Right kidney (tissue), 1 donor: ENCODE measurements at regions not wholly inside any gene's neighbourhood (a gene's known extent, or its start where the extent isn't known, plus 50 kb on each side); places are given as distances from the start of the nearest gene placed in this dataset.

Source experiments
- DNase-seq: peaks from one replicate; pipeline ENCODE4 v3.0.0-alpha.2; 2016

GRCh38 chr11:81159900-81160299 lies 1573.8 kb downstream of the FAM181B start:
- DNase-seq = no peak

- DNase-seq = no peak
Measured at GRCh38 chr11:81135570-81135969, 1598.1 kb downstream of the FAM181B start.

GRCh38 chr11:81129618-81130017 lies 1604.0 kb downstream of the FAM181B start:
- DNase-seq = no peak

DNA sequence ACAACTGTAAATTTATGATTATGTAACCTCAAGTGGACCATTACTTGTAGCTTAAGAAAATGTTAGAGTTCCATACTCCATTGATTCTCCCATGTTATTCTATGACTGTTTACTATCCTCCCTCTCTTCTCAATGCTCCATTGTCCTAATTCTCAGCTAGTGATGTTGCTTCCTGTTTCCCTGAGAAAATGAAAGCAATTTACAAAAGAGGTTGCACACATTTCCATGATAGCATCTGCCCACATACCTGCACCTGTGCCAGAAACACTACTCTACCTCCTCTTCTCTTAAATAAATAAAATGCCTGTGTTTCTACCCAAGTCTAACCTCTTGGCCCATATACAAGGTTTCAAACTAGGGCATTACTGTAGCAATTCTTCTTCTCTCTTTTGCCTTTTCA lies 1620.9 kb downstream of the FAM181B start:
- no peak for DNase-seq

DNA sequence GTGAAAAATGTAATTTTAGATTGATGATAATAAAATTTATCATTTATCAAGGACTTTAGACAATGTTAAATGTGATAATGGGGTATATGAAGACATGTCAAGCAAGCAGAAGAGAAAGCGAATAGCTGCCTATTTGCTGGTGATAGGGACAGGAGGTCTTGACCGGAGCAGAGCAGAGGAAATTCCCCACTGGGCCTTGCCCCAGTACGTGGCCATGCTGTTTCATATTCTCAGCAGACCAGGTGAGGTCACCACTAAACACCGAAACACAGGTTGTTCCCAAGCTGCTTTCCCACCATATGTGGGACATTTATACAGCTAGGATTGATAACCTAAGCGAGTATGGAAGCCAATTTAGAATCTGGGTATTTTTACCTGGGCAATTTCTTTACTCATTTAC lies 1629.6 kb downstream of the FAM181B start:
- no peak for DNase-seq

DNA sequence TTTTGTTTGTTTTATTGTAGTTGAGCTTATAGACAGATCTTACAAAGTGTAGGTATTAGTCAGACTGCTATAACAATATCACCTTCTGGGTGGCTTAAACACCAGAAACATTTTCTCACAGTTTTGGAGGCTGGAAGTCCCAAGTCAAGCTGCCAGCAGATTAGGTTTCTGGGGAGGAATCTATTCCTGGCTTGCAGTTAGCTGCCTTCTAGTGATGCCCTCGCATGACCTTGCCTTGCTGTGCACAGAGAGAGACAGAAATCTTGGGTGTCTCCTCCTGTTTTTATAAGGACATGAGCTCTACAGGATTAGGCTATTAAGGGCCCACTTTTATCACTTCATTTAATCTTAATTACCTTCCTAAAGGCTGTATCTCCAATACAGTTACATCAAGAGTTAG lies 1635.2 kb downstream of the FAM181B start:
- no peak for DNase-seq

DNA sequence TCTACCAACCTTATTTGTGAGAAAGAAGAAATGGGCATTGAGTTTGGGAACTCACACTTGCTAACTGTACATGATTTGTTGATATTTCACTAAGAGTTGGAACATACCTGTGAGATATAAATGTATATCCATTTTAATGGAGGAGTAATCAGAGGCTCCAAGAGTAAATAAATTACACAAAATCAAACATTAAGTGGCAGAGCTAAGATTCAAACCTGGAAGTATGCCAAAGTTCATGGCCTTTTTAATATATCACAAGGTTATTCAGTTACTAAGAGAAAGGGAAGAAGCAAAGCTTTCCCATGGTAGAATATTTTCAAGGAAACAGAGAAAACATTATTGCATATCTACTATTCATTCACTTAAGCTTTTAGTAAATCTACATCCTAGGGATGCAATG lies 1641.1 kb downstream of the FAM181B start:
- DNase-seq = no peak

- DNase-seq = no peak
Measured at GRCh38 chr11:81089242-81089641, 1644.4 kb downstream of the FAM181B start.

DNA sequence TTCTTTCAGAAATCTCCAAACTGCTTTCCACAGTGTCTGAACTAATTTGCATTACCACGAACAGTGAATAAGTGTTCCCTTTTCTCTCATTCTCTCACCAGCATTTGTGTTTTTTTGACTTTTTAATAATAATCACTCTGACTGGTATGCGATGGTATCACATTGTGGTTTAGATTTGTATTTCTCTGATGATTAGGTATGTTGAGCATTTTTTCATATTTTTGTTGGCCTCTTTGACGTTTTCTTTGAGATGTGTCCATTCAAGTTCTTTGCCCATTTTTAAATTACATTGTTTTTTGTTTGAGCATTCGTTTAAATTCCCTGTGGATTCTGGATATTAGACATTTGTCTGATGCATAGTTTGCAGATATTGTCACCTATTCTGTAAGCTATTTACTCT lies 1639.6 kb upstream of the TENM4 start:
- no peak for DNase-seq

GRCh38 chr11:81072273-81072672 lies 1631.4 kb upstream of the TENM4 start:
- no peak for DNase-seq

DNA sequence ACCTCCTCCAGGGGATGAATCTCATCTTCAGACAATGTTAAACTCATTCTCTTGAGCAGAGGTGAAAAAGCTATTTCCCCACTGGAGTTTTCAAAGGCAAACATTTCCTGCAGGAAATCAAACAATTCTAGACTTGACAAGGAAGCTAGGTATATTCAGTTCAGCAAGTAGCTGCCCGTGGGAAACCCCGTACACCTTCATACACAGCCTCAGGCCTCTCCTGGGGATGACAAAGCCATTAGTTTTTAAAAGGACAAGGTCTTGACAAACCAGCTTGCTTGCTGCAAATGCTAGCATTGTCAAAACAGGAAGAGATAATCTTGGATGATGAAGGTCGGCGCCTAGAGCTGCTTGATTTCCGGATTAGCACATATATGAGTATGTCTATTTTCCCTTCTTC lies 1630.8 kb upstream of the TENM4 start:
- no peak for DNase-seq

DNA sequence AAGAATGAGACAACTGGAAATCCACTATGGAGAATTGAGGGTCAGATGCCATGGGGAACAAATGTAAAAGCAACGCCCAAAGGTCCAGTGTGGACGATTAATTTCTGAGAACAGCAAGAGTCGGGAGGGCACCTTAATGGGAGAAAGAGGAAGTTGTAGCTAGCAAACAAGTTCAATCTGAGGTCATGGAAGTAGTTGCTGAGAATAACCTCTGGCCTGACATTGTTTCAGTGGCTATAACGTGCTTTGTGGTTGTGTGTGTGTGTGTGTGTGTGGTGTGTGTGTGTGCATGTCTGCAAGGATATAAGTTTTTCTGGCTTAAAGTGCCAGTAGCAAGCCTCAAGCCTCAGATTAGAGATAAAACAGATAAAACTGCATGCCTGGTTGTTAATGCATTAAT lies 1630.1 kb upstream of the TENM4 start:
- no peak for DNase-seq

DNA sequence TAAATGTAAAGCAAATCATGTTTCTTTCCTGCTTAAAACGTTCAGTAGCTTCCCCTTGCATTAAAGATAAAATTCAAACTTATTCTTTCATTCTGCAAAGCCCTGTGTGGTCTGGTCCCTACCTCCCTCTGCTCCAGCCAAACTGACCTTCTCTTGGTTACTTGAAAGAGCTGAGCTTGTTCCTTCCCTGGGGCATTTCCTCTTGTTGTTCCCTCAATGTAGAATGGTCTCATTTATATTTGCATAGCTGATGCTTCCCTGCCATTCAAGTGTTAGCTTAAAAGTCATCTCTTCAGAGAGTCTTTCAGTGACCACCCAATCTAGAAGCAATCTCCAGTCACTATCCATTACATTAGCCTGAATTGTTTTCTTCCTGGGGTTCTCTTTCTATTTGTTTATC lies 1618.5 kb upstream of the TENM4 start:
- DNase-seq = no peak

- DNase-seq = no peak
Measured at GRCh38 chr11:81052344-81053158, 1611.7 kb upstream of the TENM4 start.

- no peak for DNase-seq
Measured at GRCh38 chr11:81039916-81040524, 1599.2 kb upstream of the TENM4 start.

GRCh38 chr11:81036168-81036870 lies 1595.5 kb upstream of the TENM4 start:
- DNase-seq = no peak

DNA sequence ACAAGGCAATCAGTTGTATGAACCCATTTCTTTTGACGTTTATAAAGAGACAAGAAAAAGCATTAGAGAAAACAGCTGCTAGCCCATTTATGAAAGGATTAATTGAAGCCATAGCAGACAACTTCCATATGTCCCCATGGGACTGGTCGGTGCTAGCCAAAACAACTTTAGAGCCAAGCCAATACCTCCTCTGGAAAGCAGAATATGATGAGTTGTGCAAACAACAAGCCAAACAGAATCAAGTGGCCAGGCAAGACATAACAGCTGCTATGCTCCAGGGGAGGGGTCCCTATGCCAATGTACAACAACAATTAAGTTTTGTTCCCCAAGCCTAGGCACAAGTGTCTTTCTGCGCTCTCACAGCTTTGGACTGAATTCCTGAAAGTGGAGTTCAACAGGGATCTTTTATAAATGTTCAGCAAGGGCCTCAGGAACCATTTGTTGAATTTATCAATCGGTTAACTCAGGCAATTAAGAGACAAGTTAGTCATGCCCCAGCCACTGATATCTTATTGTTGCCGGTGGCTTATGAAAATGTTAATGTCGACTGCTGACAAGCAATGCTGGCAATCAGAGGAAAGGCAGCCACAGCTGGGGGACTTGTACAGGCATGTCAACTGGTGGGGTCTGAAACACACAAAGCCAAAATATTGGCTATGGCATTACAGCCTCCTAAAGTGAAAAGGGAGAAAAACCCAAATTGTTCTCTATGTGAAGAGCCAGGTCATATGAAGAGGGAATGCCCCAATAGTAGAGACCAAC lies 1593.1 kb upstream of the TENM4 start:
- DNase-seq = no peak

DNA sequence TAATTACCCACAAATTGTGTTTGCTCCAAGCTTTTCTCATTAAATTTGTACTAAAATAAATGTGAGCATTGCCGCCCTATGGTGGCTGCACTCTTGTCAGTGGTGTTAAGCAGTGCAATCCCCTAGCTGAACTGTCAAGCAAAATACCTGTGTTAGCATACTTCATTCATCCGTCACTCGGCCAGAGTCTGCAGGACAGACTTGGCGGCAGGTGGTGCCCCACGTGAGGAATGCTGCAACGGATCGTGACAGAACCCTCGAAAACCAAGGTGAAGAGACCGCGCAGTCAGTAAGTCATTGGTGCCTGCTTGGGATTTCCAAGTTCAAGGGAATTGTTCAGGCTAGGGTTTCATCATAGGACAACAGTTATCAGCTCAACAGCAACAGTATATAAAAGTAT lies 1592.1 kb upstream of the TENM4 start:
- DNase-seq = no peak

DNA sequence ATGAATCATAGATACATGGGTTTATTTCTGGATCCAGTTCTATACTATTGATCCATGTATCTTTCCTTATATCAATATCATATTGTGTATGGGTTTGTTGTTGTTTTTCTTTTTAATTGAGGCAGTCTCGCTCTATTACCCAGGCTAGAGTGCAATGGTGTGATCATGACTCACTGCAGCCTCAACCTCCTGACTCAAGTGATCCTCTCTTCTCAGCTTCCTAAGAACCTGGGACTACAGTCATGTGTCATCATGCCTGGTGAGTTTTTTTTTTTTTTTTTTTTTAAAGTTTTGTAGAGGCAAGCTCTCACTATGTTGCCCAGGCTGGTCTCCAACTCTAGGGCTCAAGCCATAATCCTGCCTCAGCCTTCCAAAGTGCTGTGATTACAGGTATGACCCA lies 1589.4 kb upstream of the TENM4 start:
- no peak for DNase-seq

DNA sequence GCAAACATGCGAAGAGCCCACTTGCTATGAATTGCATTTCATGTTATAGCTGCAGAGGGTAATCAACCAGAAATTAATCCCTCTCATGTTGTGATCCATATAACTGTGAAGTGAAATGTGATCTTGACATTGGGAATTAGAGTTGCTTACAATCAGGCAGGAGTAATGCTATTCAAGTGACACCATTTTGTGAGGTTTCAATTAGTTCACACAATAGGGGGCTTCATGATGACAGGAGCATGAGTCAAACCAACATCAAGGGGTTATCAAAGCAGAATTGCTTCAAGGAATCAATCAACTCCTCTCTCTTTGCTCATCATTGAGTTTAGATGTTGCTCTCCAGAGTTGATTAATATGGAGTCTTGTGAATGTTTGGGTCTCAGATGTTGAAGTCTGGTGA lies 1585.2 kb upstream of the TENM4 start:
- DNase-seq = no peak

- DNase-seq = no peak
Measured at GRCh38 chr11:81022057-81022456, 1581.2 kb upstream of the TENM4 start.

DNA sequence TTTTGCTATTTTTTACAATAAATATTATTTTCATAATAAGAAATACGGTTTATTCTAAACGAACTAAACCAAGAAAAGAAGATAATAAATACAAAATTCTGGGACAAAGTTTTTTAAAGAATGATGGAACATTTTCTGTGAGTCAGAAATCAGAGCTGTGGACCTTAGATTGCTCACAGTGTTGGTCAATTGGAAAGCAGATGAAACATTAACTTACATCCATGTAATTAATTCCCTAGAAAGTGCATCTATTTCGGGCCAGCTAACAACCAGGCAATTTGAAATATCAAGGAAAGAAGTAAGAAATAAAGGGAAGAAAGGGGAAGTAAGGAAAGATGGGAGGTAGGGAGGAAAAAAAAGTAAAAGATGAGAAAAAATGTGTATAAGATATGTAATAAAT lies 1569.8 kb upstream of the TENM4 start:
- no peak for DNase-seq

DNA sequence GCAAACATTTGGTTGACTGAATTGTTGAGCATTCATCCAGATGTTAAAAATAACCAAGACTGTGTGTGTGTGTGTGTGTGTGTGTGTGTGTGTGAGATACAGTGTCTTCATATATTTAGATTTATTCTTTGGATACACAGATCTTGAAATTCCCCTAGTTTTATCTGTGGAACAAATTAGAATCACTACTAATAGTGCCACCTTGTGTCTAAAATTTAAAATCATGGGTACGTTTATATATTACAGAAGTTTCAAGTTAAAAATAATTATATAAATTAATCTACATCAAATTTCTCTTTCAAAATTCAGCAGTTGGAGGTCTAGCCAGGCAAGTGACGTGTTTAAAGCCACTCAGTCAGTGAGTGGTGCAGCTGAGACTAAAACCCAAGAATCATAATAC lies 1566.2 kb upstream of the TENM4 start:
- DNase-seq = no peak
